Cardiac muscle cell (in vitro differentiated cells and primary cell): ENCODE measurements at regions not wholly inside any gene's neighbourhood (a gene's known extent, or its start where the extent isn't known, plus 50 kb on each side); places are given as distances from the start of the nearest gene placed in this dataset.

Source experiments
- DNase-seq, 2 donors: peaks; one replicate each; pipeline versions ENCODE4 v3.0.0 to v3.0.0-alpha.2; 2010 to 2017; ENCODE audit warnings: low read depth in 1 of 2, low spot score in 1 of 2
- H3K27ac ChIP-seq: fragments of 200-600 bp; sonication (generic); 2 replicates; pipeline ENCODE4 v1.5.1; 2016
- H3K27me3 ChIP-seq: fragments of 200-600 bp; sonication (generic); 2 replicates; pipeline ENCODE4 v1.6.0; 2016; ENCODE audit warnings: control low read depth
- H3K36me3 ChIP-seq: fragments of 200-600 bp; sonication (generic); 2 replicates; pipeline ENCODE4 v1.5.1; 2016; ENCODE audit warnings: control low read depth
- H3K4me1 ChIP-seq: fragments of 200-600 bp; sonication (generic); 2 replicates; pipeline ENCODE4 v1.8.1; 2017; ENCODE audit warnings: low read depth, mild to moderate bottlenecking, mixed run types
- H3K4me3 ChIP-seq: fragments of 200-600 bp; sonication (generic); 2 replicates; pipeline ENCODE4 v1.5.1; 2016; ENCODE audit warnings: mild to moderate bottlenecking
- H3K9me3 ChIP-seq: fragments of 200-600 bp; sonication (generic); 2 replicates; pipeline ENCODE4 v1.5.1; 2017; ENCODE audit warnings: low read depth, mild to moderate bottlenecking, control low read depth
- CTCF ChIP-seq: IDR thresholded peaks from 2 replicates; pipeline ENCODE4 v1.5.1; 2012; ENCODE audit warnings: low read depth, mild to moderate bottlenecking, low read length

- Histone ChIP-seq H3K4me1 (no peaks in the 10 kb centered on the region), H3K4me3 (no peak overlapping the region), H3K27ac (no peak overlapping the region), H3K9me3 (no peaks in the 10 kb centered on the region), H3K27me3 (no peaks in the 10 kb centered on the region), H3K36me3 (no peaks in the 10 kb centered on the region)
- no peak for DNase-seq
- TF ChIP-seq CTCF: no peak
Measured at GRCh38 chr9:23926368-23926767, 100.3 kb upstream of the ELAVL2 start.

GRCh38 chr9:23914431-23915003 lies 88.5 kb upstream of the ELAVL2 start:
- H3K27me3 ChIP-seq: no peaks in the 10 kb centered on the region
- no peak for TF ChIP-seq CTCF

GRCh38 chr9:23907343-23907742 lies 81.3 kb upstream of the ELAVL2 start:
- Histone ChIP-seq H3K9me3 (no peaks in the 10 kb centered on the region), H3K4me1 (no peaks in the 10 kb centered on the region), H3K4me3 (no peak overlapping the region), H3K36me3 (no peaks in the 10 kb centered on the region), H3K27ac (no peak overlapping the region), H3K27me3 (no peaks in the 10 kb centered on the region)
- DNase-seq: no peak
- no peak for TF ChIP-seq CTCF

More at GRCh38 chr9:23914431-23915003, 88.5 kb upstream of the ELAVL2 start:
- no peaks in the 10 kb centered on the region for H3K36me3 ChIP-seq
- no peaks in the 10 kb centered on the region for H3K4me1 ChIP-seq
- no peak overlapping the region for H3K4me3 ChIP-seq
- no peak overlapping the region for H3K27ac ChIP-seq
- H3K9me3 ChIP-seq: no peaks in the 10 kb centered on the region
- DNase-seq: no peak

- TF ChIP-seq CTCF: no peak
- DNase-seq: no peak
- Histone ChIP-seq H3K4me1 (no peaks in the 10 kb centered on the region), H3K36me3 (no peaks in the 10 kb centered on the region), H3K27ac (no peak overlapping the region), H3K27me3 (no peaks in the 10 kb centered on the region), H3K9me3 (no peaks in the 10 kb centered on the region), H3K4me3 (no peak overlapping the region)
Measured at GRCh38 chr9:23887781-23888180, 61.7 kb upstream of the ELAVL2 start.
